Neural cell (in vitro differentiated cells): ENCODE measurements at regions not wholly inside any gene's neighbourhood (a gene's known extent, or its start where the extent isn't known, plus 50 kb on each side); places are given as distances from the start of the nearest gene placed in this dataset.

Source experiments
- H2AFZ ChIP-seq: fragments of 200-600, 300-800 bp; sonication (generic), shearing (Covaris generic); 2 replicates; pipeline ENCODE4 v1.6.0; 2014; ENCODE audit warnings: low read depth, mild to moderate bottlenecking, antibody characterized with exemption, low read length, moderate library complexity
- H3F3A ChIP-seq: fragments of 200-600 bp; shearing (Covaris generic); 2 replicates; pipeline ENCODE4 v1.6.1; 2016; ENCODE audit warnings: mild to moderate bottlenecking, moderate library complexity, mixed read lengths, antibody characterized with exemption, low read length; ENCODE audit not compliant: insufficient read depth, poor library complexity, severe bottlenecking
- H3K27ac ChIP-seq: fragments of 200-600, 300-800 bp; sonication (generic), shearing (Covaris generic); 2 replicates; pipeline ENCODE4 v1.5.1; 2014; ENCODE audit warnings: mild to moderate bottlenecking, low read length, moderate library complexity
- H3K27me3 ChIP-seq: fragments of 300-800, 200-600 bp; sonication (generic), shearing (Covaris generic); 2 replicates; pipeline ENCODE4 v1.6.0; 2014; ENCODE audit warnings: mild to moderate bottlenecking, low read depth, low read length, moderate library complexity; ENCODE audit not compliant: insufficient read depth
- H3K36me3 ChIP-seq: fragments of 300-800, 200-600 bp; sonication (generic), shearing (Covaris generic); 2 replicates; pipeline ENCODE4 v1.5.1; 2014; ENCODE audit warnings: mild to moderate bottlenecking, antibody characterized with exemption, low read length, moderate library complexity; ENCODE audit not compliant: insufficient read depth
- H3K4me2 ChIP-seq: fragments of 300-800, 200-600 bp; sonication (generic), shearing (Covaris generic); 2 replicates; pipeline ENCODE4 v1.6.0; 2014; ENCODE audit warnings: mild to moderate bottlenecking, low read length
- H3K4me3 ChIP-seq: fragments of 300-800, 200-600 bp; sonication (generic), shearing (Covaris generic); 2 replicates; pipeline ENCODE4 v1.5.1; 2014; ENCODE audit warnings: mild to moderate bottlenecking, low read length, moderate library complexity
- H3K79me2 ChIP-seq: fragments of 200-600 bp; shearing (Covaris generic); replicated peaks from 2 replicates; pipeline ENCODE4 v1.6.0; 2014; ENCODE audit warnings: mild to moderate bottlenecking, low read length, moderate library complexity; ENCODE audit not compliant: insufficient read depth
- H3K9ac ChIP-seq: fragments of 300-800, 200-600 bp; sonication (generic), shearing (Covaris generic); 2 replicates; pipeline ENCODE4 v1.6.1; 2016; ENCODE audit warnings: mild to moderate bottlenecking, low read length, mixed read lengths
- H3K9me2 ChIP-seq: fragments of 200-600 bp; shearing (Covaris generic); 2 replicates; pipeline ENCODE4 v1.6.1; 2016; ENCODE audit warnings: mild to moderate bottlenecking, low read length, mixed read lengths; ENCODE audit not compliant: insufficient read depth
- H3K9me3 ChIP-seq: fragments of 200-600, 300-800 bp; sonication (generic), shearing (Covaris generic); 2 replicates; pipeline ENCODE4 v1.6.1; 2016; ENCODE audit warnings: mild to moderate bottlenecking, mixed run types, low read length, moderate library complexity, mixed read lengths
- H4K20me1 ChIP-seq: fragments of 200-600 bp; shearing (Covaris generic); 2 replicates; pipeline ENCODE4 v1.6.1; 2016; ENCODE audit warnings: mild to moderate bottlenecking, mixed run types; ENCODE audit not compliant: insufficient read depth
- EP300 ChIP-seq: fragments of 450-650 bp; conservative IDR thresholded peaks from 2 replicates; pipeline ENCODE4 v1.6.1; 2014; ENCODE audit warnings: antibody characterized with exemption, mild to moderate bottlenecking, moderate library complexity; ENCODE audit not compliant: poor library complexity, severe bottlenecking
- EZH2 ChIP-seq: fragments of 200-600, 300-800 bp; shearing (Covaris generic), sonication (generic); IDR thresholded peaks from 2 replicates; pipeline ENCODE4 v1.6.1; 2014; ENCODE audit warnings: antibody characterized with exemption, low read length, borderline replicate concordance, mild to moderate bottlenecking; ENCODE audit not compliant: insufficient read depth, poor library complexity, severe bottlenecking
- MXI1 ChIP-seq: fragments of 450-650 bp; conservative IDR thresholded peaks from 2 replicates; pipeline ENCODE4 v1.6.1; 2014; ENCODE audit warnings: antibody characterized with exemption, mild to moderate bottlenecking; ENCODE audit not compliant: poor library complexity, severe bottlenecking
- POLR2AphosphoS5 ChIP-seq: IDR thresholded peaks from 2 replicates; pipeline ENCODE4 v1.6.1; 2012
- RAD21 ChIP-seq: fragments of 450-650 bp; conservative IDR thresholded peaks from 2 replicates; pipeline ENCODE4 v1.6.1; 2014; ENCODE audit warnings: antibody characterized with exemption, mild to moderate bottlenecking, moderate library complexity
- SMC3 ChIP-seq: fragments of 450-650 bp; conservative IDR thresholded peaks from 2 replicates; pipeline ENCODE4 v1.6.1; 2014; ENCODE audit warnings: antibody characterized with exemption, mild to moderate bottlenecking, moderate library complexity; ENCODE audit not compliant: poor library complexity
- TAF1 ChIP-seq: IDR thresholded peaks from 2 replicates; pipeline ENCODE4 v1.6.1; 2012; ENCODE audit warnings: low read depth
- TF ChIP-seq, protein P1 (sequence below): IDR thresholded peaks from 2 replicates; pipeline ENCODE4 v1.6.1; 2012; ENCODE audit warnings: borderline replicate concordance
- TF ChIP-seq, protein P2 (sequence below): fragments of 450-650 bp; IDR thresholded peaks from 2 replicates; pipeline ENCODE4 v1.5.1; 2014; ENCODE audit warnings: antibody characterized with exemption, mild to moderate bottlenecking, moderate library complexity; ENCODE audit not compliant: poor library complexity, severe bottlenecking

DNA sequence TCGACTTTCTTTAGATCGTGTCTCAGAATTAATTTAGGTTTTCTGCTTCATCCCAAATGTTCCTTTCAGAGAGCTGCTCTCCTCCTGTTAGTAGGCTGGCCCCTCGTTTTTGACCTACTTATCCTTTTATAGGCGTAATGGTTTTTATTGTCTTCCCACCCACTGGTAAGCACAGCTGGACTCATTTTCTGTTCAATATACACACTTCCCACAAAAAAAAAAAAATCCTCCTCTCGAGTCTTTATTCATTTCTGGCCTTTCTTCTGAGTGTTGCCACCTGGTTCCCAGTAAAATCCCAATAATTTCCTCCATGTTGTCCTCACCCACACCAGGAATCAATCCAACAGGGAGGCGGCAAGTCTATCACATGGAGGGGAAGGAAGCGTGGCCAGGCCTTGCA is 970.2 kb upstream of the CELF2 start:
- no peak overlapping the region for H3K4me2 ChIP-seq

DNA sequence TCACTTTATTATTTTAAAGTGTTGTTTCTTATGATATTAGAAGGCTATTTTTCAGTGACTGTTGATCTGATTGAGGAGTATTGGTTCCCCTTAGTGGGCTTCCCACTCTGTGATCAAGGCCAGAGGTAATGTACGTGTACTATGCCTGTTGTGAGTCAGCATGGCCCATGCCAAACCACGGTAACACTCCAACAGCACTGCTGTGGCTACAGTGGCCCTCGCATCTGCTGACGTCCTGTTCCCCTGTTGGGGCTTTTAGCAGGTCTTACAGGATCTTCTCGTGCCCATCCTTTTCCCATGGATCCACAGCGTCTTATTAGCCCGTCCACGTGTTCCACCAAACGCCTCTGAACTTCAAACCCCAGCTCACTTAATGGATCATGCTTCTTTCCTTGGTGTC is 964.6 kb upstream of the CELF2 start:
- no peak overlapping the region for H3K4me2 ChIP-seq
- no peak overlapping the region for H3K9ac ChIP-seq
- H3K36me3 ChIP-seq, result no peaks in the 10 kb centered on the region
- H3K9me3 ChIP-seq, result no peaks in the 10 kb centered on the region
- no peak overlapping the region for H3K4me3 ChIP-seq
- H3K9me2 ChIP-seq, result no peaks in the 10 kb centered on the region
- H4K20me1 ChIP-seq, result no peaks in the 10 kb centered on the region
- H3F3A ChIP-seq, result peaks cover 6% of the 10 kb centered on the region
- H3K27me3 ChIP-seq, result no peaks in the 10 kb centered on the region
- H2AFZ ChIP-seq, result no peak overlapping the region
- H3K79me2 ChIP-seq, result no peaks in the 10 kb centered on the region
- no peak overlapping the region for H3K27ac ChIP-seq
- TF ChIP-seq EP300 (no peak), MXI1 (no peak), POLR2AphosphoS5 (no peak), EZH2 (no peak), TAF1 (no peak), RAD21 (no peak), SMC3 (no peak)
- TF ChIP-seq, protein P1, sequence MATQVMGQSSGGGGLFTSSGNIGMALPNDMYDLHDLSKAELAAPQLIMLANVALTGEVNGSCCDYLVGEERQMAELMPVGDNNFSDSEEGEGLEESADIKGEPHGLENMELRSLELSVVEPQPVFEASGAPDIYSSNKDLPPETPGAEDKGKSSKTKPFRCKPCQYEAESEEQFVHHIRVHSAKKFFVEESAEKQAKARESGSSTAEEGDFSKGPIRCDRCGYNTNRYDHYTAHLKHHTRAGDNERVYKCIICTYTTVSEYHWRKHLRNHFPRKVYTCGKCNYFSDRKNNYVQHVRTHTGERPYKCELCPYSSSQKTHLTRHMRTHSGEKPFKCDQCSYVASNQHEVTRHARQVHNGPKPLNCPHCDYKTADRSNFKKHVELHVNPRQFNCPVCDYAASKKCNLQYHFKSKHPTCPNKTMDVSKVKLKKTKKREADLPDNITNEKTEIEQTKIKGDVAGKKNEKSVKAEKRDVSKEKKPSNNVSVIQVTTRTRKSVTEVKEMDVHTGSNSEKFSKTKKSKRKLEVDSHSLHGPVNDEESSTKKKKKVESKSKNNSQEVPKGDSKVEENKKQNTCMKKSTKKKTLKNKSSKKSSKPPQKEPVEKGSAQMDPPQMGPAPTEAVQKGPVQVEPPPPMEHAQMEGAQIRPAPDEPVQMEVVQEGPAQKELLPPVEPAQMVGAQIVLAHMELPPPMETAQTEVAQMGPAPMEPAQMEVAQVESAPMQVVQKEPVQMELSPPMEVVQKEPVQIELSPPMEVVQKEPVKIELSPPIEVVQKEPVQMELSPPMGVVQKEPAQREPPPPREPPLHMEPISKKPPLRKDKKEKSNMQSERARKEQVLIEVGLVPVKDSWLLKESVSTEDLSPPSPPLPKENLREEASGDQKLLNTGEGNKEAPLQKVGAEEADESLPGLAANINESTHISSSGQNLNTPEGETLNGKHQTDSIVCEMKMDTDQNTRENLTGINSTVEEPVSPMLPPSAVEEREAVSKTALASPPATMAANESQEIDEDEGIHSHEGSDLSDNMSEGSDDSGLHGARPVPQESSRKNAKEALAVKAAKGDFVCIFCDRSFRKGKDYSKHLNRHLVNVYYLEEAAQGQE, result no peak
- TF ChIP-seq, protein P2, sequence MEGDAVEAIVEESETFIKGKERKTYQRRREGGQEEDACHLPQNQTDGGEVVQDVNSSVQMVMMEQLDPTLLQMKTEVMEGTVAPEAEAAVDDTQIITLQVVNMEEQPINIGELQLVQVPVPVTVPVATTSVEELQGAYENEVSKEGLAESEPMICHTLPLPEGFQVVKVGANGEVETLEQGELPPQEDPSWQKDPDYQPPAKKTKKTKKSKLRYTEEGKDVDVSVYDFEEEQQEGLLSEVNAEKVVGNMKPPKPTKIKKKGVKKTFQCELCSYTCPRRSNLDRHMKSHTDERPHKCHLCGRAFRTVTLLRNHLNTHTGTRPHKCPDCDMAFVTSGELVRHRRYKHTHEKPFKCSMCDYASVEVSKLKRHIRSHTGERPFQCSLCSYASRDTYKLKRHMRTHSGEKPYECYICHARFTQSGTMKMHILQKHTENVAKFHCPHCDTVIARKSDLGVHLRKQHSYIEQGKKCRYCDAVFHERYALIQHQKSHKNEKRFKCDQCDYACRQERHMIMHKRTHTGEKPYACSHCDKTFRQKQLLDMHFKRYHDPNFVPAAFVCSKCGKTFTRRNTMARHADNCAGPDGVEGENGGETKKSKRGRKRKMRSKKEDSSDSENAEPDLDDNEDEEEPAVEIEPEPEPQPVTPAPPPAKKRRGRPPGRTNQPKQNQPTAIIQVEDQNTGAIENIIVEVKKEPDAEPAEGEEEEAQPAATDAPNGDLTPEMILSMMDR, result no peak

More for the DNA sequence above, 970.2 kb upstream of the CELF2 start:
- no peak overlapping the region for H2AFZ ChIP-seq
- TF ChIP-seq MXI1, result no peak
- TF ChIP-seq SMC3, result no peak
- no peak for TF ChIP-seq RAD21
- TF ChIP-seq TAF1, result no peak
- no peak for TF ChIP-seq EP300
- TF ChIP-seq, protein P2, result no peak
- TF ChIP-seq, protein P1, result no peak
- TF ChIP-seq EZH2, result no peak
- TF ChIP-seq POLR2AphosphoS5, result no peak
- no peaks in the 10 kb centered on the region for H4K20me1 ChIP-seq
- no peaks in the 10 kb centered on the region for H3K9me2 ChIP-seq
- H3K9ac ChIP-seq, result no peak overlapping the region
- no peaks in the 10 kb centered on the region for H3K9me3 ChIP-seq
- H3K27me3 ChIP-seq, result no peaks in the 10 kb centered on the region
- no peak overlapping the region for H3K4me3 ChIP-seq
- no peaks in the 10 kb centered on the region for H3F3A ChIP-seq
- no peak overlapping the region for H3K27ac ChIP-seq
- no peaks in the 10 kb centered on the region for H3K79me2 ChIP-seq
- H3K36me3 ChIP-seq, result no peaks in the 10 kb centered on the region
